ENCODE measurements at regions not wholly inside any gene's neighbourhood (a gene's known extent, or its start where the extent isn't known, plus 50 kb on each side); places are given as distances from the start of the nearest gene placed in this dataset.

- TF ChIP-seq EZH2 (IDR thresholded peaks at IDR 0.05; ENCODE audit: low read length, missing control alignments): no peak
- no peak for TF ChIP-seq CTCF (conservative IDR thresholded peaks at IDR 0.05 in 1 of 2, IDR thresholded peaks at IDR 0.05 in 1 of 2; ENCODE audit: low read depth in 1 of 2, low read length in 2 of 2)
Observed at GRCh38 chr7:142428094-142428493, 170.2 kb upstream of the PRSS58 start.
